ENCODE measurements at regions not wholly inside any gene's neighbourhood (a gene's known extent, or its start where the extent isn't known, plus 50 kb on each side); places are given as distances from the start of the nearest gene placed in this dataset.
"Not testable (repeated sequence)": the region's sequence is repeated elsewhere in the genome, so short reads cannot be mapped to it uniquely, and the experiment has no call there.

DNA sequence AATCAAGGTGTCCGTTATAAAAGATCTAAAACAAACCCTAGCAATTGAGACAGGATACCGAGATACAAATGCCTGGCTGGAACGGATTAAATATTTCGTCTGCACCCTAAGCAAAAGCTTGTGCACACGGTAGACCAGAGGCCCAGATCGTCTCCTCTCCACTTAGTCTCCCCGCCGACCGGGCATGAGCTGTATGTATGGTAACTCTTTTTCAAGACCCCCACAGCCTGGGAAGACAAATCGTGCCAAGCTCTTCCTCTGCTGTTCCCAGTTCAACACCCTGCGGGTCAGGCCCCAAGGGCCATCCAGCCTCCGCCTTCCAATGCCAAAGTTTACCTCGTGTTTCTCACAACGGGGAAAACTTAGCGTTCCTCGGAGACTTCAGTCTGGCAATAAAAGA is 285.7 kb upstream of the GALNT17 start:
- DNase-seq: no peak

DNA sequence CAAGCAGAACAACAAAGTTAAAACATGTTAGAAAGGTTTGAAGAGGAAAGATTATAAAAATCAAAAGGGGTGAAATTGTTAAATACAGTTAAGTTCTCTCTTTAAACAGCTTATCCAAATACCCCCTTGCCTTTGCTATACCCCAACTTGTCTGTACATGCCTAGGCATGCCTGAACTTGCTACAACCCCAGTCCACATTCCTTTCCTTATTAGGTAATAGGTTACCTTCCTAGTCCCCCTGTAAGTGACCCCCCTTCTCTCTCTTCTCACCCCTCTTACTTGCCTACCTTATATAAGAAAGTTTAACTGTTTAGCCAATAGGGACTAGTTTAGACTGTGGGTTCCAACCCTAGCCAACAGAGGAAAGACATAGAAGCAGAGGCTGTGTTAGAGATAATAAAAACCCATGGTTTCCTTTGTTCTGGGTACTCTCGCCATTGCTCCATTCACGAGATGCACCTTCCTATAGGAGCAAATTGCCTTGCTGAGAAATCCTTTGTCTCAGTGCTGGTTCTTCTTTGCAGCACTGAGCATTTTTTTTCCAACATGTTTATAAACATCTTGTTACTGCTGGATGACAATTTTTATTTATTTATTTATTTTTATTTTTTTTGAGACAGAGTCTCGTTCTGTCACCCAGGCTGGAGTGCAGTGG is 282.2 kb upstream of the GALNT17 start:
- no peak for DNase-seq

DNA sequence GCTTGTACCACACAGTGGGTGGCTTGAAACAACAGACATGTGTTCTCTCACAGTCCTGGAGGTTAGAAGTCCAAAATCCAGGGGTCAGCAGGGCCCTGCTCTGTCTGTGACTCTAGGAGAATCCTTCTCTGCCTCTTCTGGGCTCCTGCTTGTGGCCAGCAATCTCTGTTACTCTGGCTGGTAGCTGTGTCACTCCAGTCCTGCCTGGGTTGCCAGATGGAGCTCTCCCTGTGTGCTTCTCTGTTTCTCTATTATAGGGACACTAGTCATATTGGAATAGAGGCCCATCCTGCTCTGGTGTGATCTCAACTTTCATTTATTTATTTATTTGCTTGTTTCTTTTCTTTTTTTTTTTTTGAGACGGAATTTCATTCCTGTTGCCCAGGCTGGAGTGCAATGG is 276.6 kb upstream of the GALNT17 start:
- DNase-seq: no peak

DNA sequence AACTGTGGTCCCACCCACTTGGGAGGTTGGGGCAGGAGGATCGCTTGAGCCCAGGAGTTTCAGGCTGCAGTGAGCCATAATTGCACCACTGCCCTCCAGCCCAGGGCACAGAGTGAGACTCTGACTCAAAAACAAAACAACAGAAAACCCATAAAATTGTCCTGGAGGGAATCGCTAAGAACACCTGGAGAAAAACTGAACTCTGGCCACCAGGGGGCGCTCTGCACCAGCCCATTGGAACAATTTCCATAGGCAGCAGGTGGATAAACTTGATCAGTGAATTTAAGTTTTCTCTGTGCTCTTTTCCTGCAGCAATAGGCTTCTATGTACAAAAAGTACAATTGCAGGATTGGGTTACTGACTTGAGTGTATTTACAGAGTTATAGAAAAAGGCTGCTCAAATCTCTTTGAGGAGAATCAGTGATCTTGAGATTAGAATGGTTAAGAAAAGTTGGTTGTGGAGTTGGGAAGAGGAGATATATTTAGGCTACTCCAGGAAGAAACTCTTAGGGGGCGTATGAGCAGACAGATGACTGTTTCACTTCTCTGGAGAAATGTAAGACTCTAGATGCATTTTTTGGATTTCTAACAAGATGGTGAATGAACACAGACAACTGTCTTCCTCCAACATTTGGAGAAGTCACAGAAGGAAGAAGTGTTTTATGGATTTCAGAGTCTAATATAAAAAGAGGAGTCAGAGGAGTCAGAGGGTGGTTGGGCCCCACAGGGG is 274.9 kb upstream of the GALNT17 start:
- DNase-seq: peak in 4 of 6 experiments; percentile 3 to 24 (median 8)

DNA sequence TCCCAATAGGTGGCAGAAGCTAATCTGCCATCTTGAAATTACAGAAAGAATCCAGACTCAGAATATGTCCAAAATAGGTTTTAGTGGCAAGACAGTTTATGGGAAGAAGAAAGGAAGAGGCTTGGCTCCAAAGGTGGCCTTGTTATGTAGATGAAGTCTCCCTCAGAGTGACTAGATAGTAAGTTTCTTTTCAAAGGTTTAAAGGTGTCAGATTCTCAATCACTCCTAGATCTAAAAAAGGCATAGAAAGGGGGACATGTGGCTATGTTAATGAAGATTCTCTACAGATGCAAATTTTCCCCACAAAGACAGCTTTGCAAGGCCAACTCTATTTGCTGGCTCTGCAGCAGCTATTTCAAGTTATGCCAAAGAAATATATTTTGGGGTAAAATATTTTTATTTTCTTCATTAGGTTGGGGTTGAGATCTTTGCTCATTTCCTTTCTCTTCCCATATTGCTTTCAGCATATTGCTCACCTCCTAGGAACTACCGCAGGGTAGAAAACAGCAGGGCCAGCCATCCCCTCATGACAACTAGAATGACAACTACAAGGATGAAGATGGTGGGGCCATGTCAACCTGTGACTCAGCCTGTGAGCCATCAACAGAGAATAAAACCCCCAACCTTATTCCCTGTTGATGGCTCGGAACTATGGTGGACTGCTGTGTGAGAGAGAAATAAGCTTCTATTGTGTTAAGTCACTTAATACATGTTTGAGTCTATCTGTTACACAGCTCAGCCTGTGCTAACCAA is 274.0 kb upstream of the GALNT17 start:
- DNase-seq: no peak

DNA sequence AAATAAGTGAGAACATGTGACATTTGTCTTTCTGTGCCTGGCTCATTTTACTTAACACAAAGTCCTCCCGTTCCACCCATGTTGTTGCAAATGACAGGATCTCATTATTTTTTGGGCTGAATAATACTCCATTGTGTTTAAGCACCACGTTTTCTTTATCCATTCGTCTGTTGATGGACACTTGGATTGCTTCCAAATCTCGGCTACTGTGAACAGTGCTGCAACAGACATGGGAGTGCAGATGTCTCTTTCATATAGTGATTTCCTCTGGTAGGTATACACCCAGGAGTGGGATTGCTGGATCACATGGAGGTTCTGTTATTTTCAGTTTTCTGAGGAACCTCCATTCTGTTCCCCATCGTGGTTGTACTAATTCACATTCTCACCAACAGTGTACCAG is 264.4 kb upstream of the GALNT17 start:
- no peak for DNase-seq

DNA sequence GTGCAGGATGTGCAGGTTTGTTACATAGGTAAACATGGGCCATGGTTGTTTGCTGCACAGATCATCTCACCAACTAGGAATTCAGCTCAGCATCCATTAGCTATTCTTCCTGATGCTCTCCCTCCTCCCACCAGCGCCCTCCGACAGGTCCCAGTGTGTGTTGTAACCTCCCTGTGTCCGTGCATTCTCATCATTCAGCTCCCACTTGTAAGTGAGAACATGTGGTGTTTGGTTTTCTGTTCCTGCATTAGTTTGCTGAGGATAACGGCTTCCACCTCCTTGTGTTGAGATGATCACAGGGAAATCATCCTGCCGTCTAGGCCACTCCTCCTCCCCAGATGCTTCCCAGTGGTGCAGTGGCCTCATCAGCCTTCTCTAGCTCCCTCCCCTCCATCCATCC is 261.6 kb upstream of the GALNT17 start:
- no peak for DNase-seq

DNA sequence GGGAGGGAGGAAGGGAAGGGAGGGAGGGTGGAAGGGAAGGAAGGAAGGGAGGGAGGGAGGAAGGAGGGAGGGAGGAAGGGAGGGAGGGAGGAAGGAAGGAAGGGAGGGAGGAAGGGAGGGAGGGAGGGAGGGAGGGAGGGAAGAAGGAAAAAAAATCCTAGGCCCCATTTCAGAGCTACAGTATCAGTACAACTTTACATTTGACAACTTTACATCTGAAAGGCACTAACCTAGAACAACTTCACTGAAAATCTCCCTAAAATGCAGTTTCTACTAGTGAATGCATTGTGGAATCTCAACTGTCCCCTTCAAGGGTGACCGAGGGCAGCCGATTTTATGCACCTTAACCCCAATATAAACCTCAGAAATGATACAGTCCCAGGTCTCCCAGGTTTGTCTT is 259.8 kb upstream of the GALNT17 start:
- DNase-seq: no peak

DNA sequence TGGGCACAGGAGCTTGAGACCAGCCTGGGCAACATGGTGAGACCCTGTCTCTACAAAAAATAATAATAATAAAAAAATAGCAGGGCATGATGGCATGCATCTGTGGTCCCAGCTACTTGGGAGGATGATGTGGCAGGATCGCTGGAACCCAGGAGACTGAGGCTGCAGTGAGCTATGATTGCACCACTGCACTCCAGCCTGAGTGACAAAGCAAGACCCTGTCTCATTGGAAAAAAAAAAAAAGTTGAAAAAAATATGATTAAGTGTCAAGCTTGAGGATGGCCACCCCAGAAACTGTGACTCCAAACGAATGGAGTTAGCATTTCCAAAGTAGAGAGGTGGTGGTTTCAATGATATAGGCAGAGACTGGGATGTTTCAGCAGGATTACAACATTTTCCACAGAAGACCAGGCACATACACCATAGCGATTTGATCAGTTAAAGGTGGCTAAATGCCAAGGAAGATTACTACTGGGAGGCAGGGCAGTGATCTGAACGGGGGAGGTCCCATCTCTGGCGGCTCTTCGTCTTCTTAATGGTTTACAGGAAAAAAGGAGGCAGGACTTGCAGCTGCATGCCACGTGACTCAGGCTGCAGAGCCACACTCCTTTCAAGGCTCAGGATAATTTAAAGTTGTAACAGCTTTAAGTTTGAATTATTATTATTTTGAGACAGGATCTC is 250.6 kb upstream of the GALNT17 start:
- DNase-seq: no peak

DNA sequence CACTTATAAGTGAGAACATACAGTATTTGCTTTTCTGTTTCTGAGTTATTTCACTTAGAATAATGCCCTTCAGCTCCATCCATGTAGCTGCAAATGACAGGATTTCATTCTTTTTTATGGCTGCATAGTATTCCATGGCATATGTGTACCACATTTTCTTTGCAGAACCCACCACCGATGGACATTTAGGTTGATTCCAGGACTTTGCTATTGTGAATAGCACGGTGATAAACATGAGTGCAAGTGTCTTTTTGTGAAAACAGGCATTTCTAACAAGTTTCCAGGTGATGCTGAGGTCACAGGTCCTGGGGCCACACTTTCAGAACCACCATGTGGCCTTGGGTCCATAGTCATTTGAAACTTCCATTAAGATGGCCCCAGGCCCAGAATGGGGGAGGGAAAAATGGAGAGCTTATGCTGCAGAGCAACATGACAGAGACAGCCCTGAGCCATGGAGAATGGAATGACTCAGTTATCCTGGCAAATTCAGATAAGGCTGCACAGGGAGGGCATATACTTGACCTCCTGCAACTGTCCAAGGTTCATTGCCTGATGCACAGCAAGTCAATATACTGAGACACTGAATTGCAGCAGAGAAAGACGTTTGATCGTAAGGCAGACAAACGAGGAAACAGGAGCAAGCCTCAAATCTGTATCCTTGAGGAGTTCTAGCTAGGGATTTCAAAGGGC is 248.0 kb upstream of the GALNT17 start:
- no peak for DNase-seq

DNA sequence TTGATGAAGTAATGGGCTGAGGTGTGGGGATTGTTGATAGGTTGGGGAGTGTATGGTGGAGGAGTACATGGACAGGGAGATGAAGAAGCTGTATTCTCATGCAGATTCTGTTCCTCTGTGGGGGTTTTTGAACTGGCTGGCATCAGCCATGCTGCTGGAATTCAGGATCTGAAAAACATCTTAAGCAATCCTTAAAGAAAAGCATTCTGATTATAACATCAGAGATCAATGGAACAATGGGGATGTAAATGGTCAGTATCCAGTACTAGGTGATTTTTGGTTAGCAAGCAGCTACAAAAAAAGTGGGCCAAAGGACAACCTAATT is 247.5 kb upstream of the GALNT17 start:
- no peak for DNase-seq

DNA sequence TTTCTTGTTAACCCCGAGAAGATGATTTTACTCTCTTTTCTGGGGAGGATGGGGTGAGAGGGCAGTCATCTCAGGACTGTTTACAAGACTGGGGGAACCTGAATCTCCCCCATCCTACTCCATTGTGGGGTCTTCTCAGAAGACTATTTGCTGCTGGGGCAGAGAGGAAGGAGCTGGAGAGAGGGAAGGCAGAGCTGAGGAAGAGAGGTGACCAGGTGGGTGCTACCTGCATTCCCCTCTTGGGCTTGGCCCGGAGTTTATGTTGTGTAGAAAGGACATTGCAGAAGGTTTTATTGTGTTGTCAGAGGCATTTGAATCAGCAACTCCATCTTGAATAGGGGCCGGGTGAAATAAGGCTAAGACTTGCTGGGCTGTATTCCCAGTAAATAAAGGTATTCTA is 247.1 kb upstream of the GALNT17 start:
- DNase-seq: no peak

DNA sequence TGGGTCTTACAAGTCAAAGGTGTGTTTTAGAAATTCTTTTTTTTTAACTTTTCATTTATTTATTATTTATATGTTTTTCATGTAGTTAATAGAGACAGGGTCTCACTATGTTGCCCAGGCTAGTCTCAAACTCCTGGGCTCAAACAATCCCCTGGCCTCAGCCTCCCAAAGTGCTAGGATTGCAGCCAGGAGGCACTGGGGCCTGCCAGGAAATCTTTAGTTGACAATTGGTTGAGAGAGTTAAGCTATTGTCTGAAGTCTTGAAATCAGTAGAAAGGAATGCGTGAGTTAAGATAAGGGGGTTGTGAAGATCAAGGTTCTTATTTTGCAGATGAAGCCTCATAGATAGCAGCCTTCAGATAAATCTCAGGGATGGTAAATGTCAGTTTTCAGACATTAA is 245.4 kb upstream of the GALNT17 start:
- no peak for DNase-seq

DNA sequence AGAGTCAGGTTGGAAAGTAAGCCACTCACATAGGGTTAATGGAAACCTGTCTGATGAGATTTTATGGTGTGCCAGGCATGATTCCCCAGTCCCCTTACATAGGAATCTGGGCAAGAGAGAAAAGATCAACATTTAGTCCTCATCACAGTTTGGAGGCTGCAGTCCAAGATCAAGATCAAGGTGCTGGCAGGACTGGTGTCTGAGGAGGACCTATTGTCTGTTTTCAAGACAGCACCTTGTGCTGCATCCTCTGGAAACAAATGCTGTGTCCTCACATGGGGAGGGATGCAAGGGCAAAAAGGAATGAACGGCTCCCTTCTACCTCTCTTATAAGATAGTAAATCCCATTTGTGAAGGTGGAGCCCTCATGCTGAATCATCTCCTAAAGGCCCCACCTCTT is 244.8 kb upstream of the GALNT17 start:
- DNase-seq: no peak

DNA sequence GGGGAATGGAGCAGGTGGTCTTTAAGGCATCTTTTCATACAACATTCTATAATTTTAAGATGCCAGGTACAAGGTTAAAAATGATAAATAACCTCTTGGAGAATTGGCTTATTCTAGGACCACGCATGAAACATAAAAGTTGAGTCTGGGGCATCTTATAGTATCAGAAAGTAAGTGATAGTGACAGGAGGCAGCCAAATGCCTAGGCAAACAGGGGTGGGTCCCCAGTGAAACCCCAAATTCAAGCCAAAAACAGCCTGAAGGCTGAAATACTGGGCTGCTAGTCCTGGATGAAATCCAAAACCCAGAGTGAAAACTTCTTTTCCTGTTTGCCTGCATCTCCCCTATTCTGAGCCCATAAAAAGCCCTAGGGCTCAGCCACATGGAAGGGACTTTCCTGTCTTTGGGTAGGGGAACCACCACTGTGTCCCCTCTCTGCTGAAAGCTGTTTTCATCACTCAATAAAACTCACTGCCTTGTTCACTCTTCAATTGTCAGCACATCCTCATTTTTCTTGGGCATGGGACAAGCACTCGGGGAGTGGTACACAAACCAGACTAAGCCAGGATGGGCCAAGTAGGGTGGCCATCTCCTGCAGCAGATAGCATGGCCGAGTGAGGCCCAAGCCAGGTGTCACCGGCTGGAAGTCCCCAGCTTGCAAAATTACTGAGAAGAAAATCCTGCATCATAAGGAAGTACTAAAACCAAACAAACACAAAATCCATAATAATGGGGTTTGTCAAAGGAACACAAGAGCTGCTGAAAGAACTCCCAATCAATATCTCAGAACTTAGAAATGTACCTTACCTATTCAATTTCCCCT is 241.6 kb upstream of the GALNT17 start:
- no peak for DNase-seq

DNA sequence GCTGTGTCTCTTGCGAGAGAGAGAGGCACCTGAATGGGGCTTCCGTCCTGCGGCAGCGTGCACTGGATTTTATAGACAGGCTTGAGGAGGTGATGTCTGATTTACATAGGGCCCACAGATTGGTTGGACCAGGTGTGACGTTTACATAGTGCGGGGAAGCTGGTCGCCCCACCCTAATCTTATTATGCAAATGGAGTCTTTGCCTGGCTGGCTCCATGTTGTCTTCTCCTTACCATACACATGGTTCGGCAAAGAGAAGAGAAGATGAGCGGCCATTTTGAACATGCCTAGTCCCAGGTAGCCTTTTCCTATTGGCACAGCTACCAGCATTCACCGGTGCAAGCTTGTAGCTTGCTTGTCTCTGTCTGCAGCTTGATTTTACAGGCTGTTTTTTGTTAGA is 238.5 kb upstream of the GALNT17 start:
- no peak for DNase-seq

DNA sequence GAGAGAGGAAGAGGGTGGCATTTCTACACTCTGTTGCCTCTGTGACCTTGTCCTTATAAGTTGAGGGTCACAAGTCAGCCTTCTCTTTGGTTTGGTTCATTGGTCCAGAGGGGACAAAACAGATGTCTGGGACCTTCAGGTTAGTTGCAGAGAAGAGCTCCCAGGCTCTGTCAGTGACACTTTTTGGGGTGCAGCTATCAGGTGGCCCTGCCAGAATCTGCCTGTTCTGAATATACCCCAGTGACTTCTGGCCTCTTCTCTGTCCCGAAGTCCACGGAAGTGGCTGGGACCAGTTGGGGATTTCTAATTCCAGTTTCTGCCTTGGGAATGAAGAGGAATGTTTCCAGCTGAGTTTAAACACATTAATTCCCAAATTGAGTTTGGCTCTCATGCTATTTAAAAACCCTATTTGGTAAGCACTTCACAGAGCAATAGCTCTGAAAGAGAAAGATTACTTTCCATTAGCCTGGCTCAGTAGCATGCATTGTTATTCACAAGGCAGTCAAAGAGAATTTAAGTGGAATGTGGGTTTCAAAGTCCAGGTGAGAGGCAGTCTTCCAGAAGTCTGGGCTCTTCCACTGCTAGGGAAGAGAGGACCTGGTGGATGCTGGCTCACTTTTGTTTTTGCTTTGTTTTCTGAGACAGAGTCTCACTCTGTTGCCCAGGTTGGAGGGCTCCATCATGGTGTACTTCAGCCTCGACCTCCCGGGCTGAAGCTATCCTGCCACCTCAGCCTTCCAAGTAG is 237.8 kb upstream of the GALNT17 start:
- DNase-seq: no peak

DNA sequence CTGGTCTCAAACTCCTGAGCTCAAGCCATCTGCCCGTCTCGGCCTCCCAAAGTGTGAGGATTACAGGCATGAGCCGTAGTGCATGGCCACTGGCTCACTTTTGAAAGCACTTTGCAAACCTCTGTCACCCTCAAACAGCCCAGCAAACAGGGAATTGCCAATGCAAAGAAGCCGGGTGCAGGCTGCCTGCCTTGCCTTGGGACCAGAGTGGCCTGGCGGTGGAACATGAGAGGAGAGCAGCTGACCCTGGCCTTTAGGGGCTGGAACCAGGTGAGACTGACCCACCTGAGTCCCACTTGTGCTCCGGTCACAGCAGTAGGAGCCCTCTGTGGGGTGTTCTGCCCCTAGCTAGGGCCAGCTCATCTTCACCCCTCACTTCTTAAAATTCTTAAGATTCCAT is 237.1 kb upstream of the GALNT17 start:
- no peak for DNase-seq

DNA sequence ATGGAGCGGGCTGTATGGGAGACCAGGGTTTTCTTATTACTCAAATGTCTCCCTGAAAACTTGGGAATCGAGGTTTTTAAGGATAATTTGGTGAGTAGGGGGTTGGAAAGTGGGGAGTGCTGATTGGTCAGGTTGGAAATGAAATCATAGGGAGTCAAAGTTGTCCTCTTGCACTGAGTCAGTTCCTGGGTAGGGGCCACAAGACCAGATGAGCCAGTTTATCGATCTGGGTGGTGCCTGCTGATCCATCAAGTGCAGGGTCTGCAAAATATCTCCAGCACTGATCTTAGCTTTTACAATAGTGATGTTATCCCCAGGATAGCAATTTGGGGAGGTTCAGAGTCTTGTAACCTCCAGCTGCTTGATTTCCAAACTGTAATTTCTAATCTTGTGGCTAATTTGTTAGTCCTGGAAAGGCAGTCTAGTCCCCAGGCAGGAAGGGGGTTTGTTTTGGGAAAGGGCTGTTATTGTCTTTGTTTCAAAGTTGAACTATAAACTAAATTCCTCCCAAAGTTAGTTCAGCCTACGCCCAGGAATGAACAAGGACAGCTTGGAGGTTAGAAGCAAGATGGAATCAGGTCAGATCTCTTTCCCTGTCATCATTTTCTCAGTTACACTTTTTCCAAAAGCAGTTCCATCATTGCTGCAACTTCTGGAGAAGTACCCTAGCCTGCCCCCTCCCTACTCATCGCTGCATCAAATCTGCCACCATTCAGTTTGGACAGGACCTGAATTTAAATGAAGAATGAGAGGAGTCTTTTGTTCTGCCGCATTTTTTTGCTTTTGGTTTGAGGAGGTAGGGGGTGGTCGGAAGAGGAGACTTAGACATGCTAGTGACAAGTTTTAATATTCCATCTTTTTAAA is 236.4 kb upstream of the GALNT17 start:
- not testable (repeated sequence) for DNase-seq

All from stimulated activated naive CD4-positive, alpha-beta T cell (primary cell).